CD8-positive, alpha-beta memory T cell (primary cell): ENCODE measurements at regions not wholly inside any gene's neighbourhood (a gene's known extent, or its start where the extent isn't known, plus 50 kb on each side); places are given as distances from the start of the nearest gene placed in this dataset.

Source experiments
- CTCF ChIA-PET: fragments of 350-600 bp; sonication (Branson Sonifier 250); formaldehyde crosslinking; loops from one replicate; lab custom pipeline; 2021; ENCODE audit warnings: antibody characterized with exemption; lab: Charles Lee
- POLR2A ChIA-PET: fragments of 350-600 bp; sonication (Branson Sonifier 250); formaldehyde crosslinking; loops from one replicate; lab custom pipeline; 2021; ENCODE audit warnings: antibody characterized with exemption; lab: Charles Lee
- DNase-seq, 5 donors: peaks; one replicate each; pipeline versions ENCODE4 v3.0.0 to v3.0.0-alpha.2; 2020 to 2022; ENCODE audit warnings: mixed read lengths in 1 of 5
- H3K27ac ChIP-seq: one replicate; pipeline ENCODE4 v1.7.0; 2013; ENCODE audit warnings: low read depth, mild to moderate bottlenecking, low read length, moderate library complexity
- H3K27me3 ChIP-seq: 2 replicates; pipeline ENCODE4 v1.7.0; 2013; ENCODE audit warnings: low read length, mild to moderate bottlenecking; ENCODE audit not compliant: insufficient read depth, poor library complexity, severe bottlenecking
- H3K36me3 ChIP-seq: 2 replicates; pipeline ENCODE4 v1.7.0; 2013; ENCODE audit warnings: mild to moderate bottlenecking, low read length, moderate library complexity; ENCODE audit not compliant: insufficient read depth
- H3K4me1 ChIP-seq: 2 replicates; pipeline ENCODE4 v1.7.0; 2013; ENCODE audit warnings: mild to moderate bottlenecking, low read length, moderate library complexity; ENCODE audit not compliant: insufficient read depth
- H3K4me3 ChIP-seq: 2 replicates; pipeline ENCODE4 v1.7.0; 2013; ENCODE audit warnings: mild to moderate bottlenecking, low read length
- H3K9me3 ChIP-seq: 2 replicates; pipeline ENCODE4 v1.7.0; 2013; ENCODE audit warnings: mild to moderate bottlenecking, low read length
- H3K27ac Mint-ChIP-seq, 8 donors: one replicate each; pipeline ENCODE4 v1.8.0; 2020 to 2021; ENCODE audit warnings: mixed read lengths in 8 of 8, mild to moderate bottlenecking in 6 of 8, inconsistent platforms in 3 of 8, moderate library complexity in 3 of 8
- H3K27me3 Mint-ChIP-seq, 2 donors: one replicate each; pipeline ENCODE4 v1.8.0; 2020 to 2021; ENCODE audit warnings: mixed read lengths in 2 of 2, mild to moderate bottlenecking in 1 of 2, moderate library complexity in 1 of 2
- H3K36me3 Mint-ChIP-seq, 3 donors: one replicate each; pipeline ENCODE4 v1.8.0; 2020 to 2021; ENCODE audit warnings: mixed read lengths in 3 of 3, inconsistent platforms in 1 of 3, mild to moderate bottlenecking in 1 of 3
- H3K4me1 Mint-ChIP-seq, 3 donors: one replicate each; pipeline ENCODE4 v1.8.0; 2020 to 2021; ENCODE audit warnings: mixed read lengths in 3 of 3, inconsistent platforms in 1 of 3, mild to moderate bottlenecking in 1 of 3
- H3K4me3 Mint-ChIP-seq, 7 donors: one replicate each; pipeline ENCODE4 v1.8.0; 2020 to 2021; ENCODE audit warnings: mixed read lengths in 7 of 7, mild to moderate bottlenecking in 6 of 7, moderate library complexity in 4 of 7, inconsistent platforms in 2 of 7
- H3K9me3 Mint-ChIP-seq, 5 donors: one replicate each; pipeline ENCODE4 v1.8.0; 2020 to 2022; ENCODE audit warnings: mixed read lengths in 5 of 5, mild to moderate bottlenecking in 3 of 5, moderate library complexity in 2 of 5, inconsistent platforms in 1 of 5

GRCh38 chr10:47207894-47208469 lies 92.0 kb upstream of the GDF10 start:
- Mint-ChIP-seq H3K27me3 (no peaks in the 10 kb centered on the region), H3K4me3 (peak overlapping the region; percentile 60 to 84 (median 74)), H3K9me3 (peaks cover 0 to 7% (median 0%) of the 10 kb centered on the region in 5 donors), H3K27ac (peak overlapping the region; percentile 64 to 95 (median 88)), H3K36me3 (peaks cover 0 to 4% (median 4%) of the 10 kb centered on the region in 3 donors), H3K4me1 (peaks cover 46 to 61% (median 53%) of the 10 kb centered on the region in 3 donors)
- POLR2A ChIA-PET = interaction anchor here (1.5 kb wide), 1 partner anchor 53 kb away, joined by 4 read pairs; no protein-coding TSS in a partner anchor
- CTCF ChIA-PET = interaction anchor here (1.0 to 1.5 kb wide), 3 partner anchors 44 to 160 kb away, joined by 3 to 5 read pairs (median 3); no protein-coding TSS in a partner anchor
- Histone ChIP-seq H3K27ac (peak overlapping the region; percentile 6), H3K9me3 (no peaks in the 10 kb centered on the region), H3K4me1 (peaks cover 49% of the 10 kb centered on the region), H3K27me3 (no peaks in the 10 kb centered on the region), H3K4me3 (peak overlapping the region; percentile 47), H3K36me3 (no peaks in the 10 kb centered on the region)
- DNase-seq = no peak

- H3K9me3 Mint-ChIP-seq = peaks cover 0 to 7% (median 0%) of the 10 kb centered on the region in 5 donors
- peaks cover 0 to 4% (median 4%) of the 10 kb centered on the region in 3 donors for H3K36me3 Mint-ChIP-seq
- H3K9me3 ChIP-seq = no peaks in the 10 kb centered on the region
- H3K27me3 Mint-ChIP-seq = no peaks in the 10 kb centered on the region
- peaks cover 54% of the 10 kb centered on the region for H3K4me1 ChIP-seq
- no peak overlapping the region for H3K27ac ChIP-seq
- H3K4me3 ChIP-seq = no peak overlapping the region
- ChIA-PET POLR2A (no interaction called here), CTCF (no interaction called here)
- no peak for DNase-seq
- H3K27ac Mint-ChIP-seq = peak overlapping the region in 4 of 8 donors; percentile 28 to 76 (median 54)
- H3K4me3 Mint-ChIP-seq = peak overlapping the region in 1 of 7 donors; percentile 1
- H3K4me1 Mint-ChIP-seq = peaks cover 46 to 69% (median 53%) of the 10 kb centered on the region in 3 donors
- H3K27me3 ChIP-seq = no peaks in the 10 kb centered on the region
- no peaks in the 10 kb centered on the region for H3K36me3 ChIP-seq
Measured at GRCh38 chr10:47209466-47209865, 90.5 kb upstream of the GDF10 start.

- Histone ChIP-seq H3K4me3 (no peak overlapping the region), H3K36me3 (no peaks in the 10 kb centered on the region), H3K4me1 (peaks cover 16% of the 10 kb centered on the region), H3K27me3 (no peaks in the 10 kb centered on the region), H3K27ac (no peak overlapping the region), H3K9me3 (no peaks in the 10 kb centered on the region)
- POLR2A ChIA-PET = no interaction called here
- peaks cover 0 to 6% (median 6%) of the 10 kb centered on the region in 3 donors for H3K36me3 Mint-ChIP-seq
- peaks cover 0 to 11% (median 0%) of the 10 kb centered on the region in 5 donors for H3K9me3 Mint-ChIP-seq
- H3K27ac Mint-ChIP-seq = no peak overlapping the region
- DNase-seq = no peak
- H3K4me3 Mint-ChIP-seq = no peak overlapping the region
- H3K27me3 Mint-ChIP-seq = no peaks in the 10 kb centered on the region
- peaks cover 15 to 35% (median 26%) of the 10 kb centered on the region in 3 donors for H3K4me1 Mint-ChIP-seq
- CTCF ChIA-PET = interaction anchor here (1.5 kb wide), 1 partner anchor 97 kb away, joined by 3 read pairs; no protein-coding TSS in a partner anchor
Measured at GRCh38 chr10:47214520-47214919, 85.5 kb upstream of the GDF10 start.

GRCh38 chr10:47217113-47217512 lies 82.9 kb upstream of the GDF10 start:
- CTCF ChIA-PET = no interaction called here

GRCh38 chr10:47218803-47219202 lies 81.2 kb upstream of the GDF10 start:
- no peak overlapping the region for H3K27ac Mint-ChIP-seq
- H3K4me1 Mint-ChIP-seq = peaks cover 10 to 20% (median 18%) of the 10 kb centered on the region in 3 donors
- no peak overlapping the region for H3K27ac ChIP-seq
- H3K27me3 Mint-ChIP-seq = no peaks in the 10 kb centered on the region
- H3K27me3 ChIP-seq = no peaks in the 10 kb centered on the region
- ChIA-PET CTCF (interaction anchor here (1.3 kb wide), 1 partner anchor 171 kb away, joined by 3 read pairs; no protein-coding TSS in a partner anchor), POLR2A (no interaction called here)
- H3K4me3 Mint-ChIP-seq = peak overlapping the region in 1 of 7 donors; percentile 59
- H3K36me3 ChIP-seq = no peaks in the 10 kb centered on the region
- H3K4me3 ChIP-seq = no peak overlapping the region
- peaks cover 0 to 4% (median 0%) of the 10 kb centered on the region in 5 donors for H3K9me3 Mint-ChIP-seq
- no peaks in the 10 kb centered on the region for H3K9me3 ChIP-seq
- H3K36me3 Mint-ChIP-seq = peaks cover 0 to 2% (median 1%) of the 10 kb centered on the region in 3 donors
- no peak for DNase-seq
- H3K4me1 ChIP-seq = peaks cover 15% of the 10 kb centered on the region

More at GRCh38 chr10:47217113-47217512, 82.9 kb upstream of the GDF10 start:
- Histone ChIP-seq H3K36me3 (no peaks in the 10 kb centered on the region), H3K27me3 (no peaks in the 10 kb centered on the region), H3K9me3 (no peaks in the 10 kb centered on the region), H3K4me3 (no peak overlapping the region), H3K4me1 (peaks cover 16% of the 10 kb centered on the region), H3K27ac (no peak overlapping the region)
- Mint-ChIP-seq H3K27ac (peak overlapping the region in 1 of 8 donors; percentile 15), H3K4me1 (peaks cover 10 to 26% (median 18%) of the 10 kb centered on the region in 3 donors), H3K36me3 (peaks cover 0 to 6% (median 6%) of the 10 kb centered on the region in 3 donors), H3K4me3 (peak overlapping the region in 3 of 7 donors; percentile 1 to 12 (median 8)), H3K27me3 (no peaks in the 10 kb centered on the region), H3K9me3 (peaks cover 0 to 7% (median 0%) of the 10 kb centered on the region in 5 donors)
- POLR2A ChIA-PET = no interaction called here
- no peak for DNase-seq

- DNase-seq = no peak
- no peak overlapping the region for H3K27ac ChIP-seq
- no peaks in the 10 kb centered on the region for H3K27me3 Mint-ChIP-seq
Measured at GRCh38 chr10:47222461-47222860, 77.5 kb upstream of the GDF10 start.

GRCh38 chr10:47223236-47223635 lies 76.8 kb upstream of the GDF10 start:
- Histone ChIP-seq H3K4me3 (no peak overlapping the region), H3K36me3 (no peaks in the 10 kb centered on the region), H3K4me1 (no peaks in the 10 kb centered on the region), H3K27ac (no peak overlapping the region), H3K27me3 (no peaks in the 10 kb centered on the region), H3K9me3 (no peaks in the 10 kb centered on the region)
- Mint-ChIP-seq H3K27me3 (no peaks in the 10 kb centered on the region), H3K36me3 (peaks cover 0 to 1% (median 0%) of the 10 kb centered on the region in 3 donors), H3K4me3 (no peak overlapping the region), H3K27ac (no peak overlapping the region), H3K9me3 (peaks cover 0 to 4% (median 0%) of the 10 kb centered on the region in 5 donors), H3K4me1 (peaks cover 0 to 5% (median 0%) of the 10 kb centered on the region in 3 donors)
- DNase-seq = no peak
- ChIA-PET POLR2A (no interaction called here), CTCF (interaction anchor here (0.8 to 1.4 kb wide), 3 partner anchors 12 to 88 kb away, joined by 3 to 4 read pairs (median 3); no protein-coding TSS in a partner anchor)

More at GRCh38 chr10:47222461-47222860, 77.5 kb upstream of the GDF10 start:
- Mint-ChIP-seq H3K4me1 (peaks cover 2 to 11% (median 5%) of the 10 kb centered on the region in 3 donors), H3K36me3 (peaks cover 0 to 1% (median 0%) of the 10 kb centered on the region in 3 donors), H3K4me3 (no peak overlapping the region), H3K9me3 (peaks cover 0 to 4% (median 0%) of the 10 kb centered on the region in 5 donors), H3K27ac (no peak overlapping the region)
- H3K36me3 ChIP-seq = no peaks in the 10 kb centered on the region
- no peak overlapping the region for H3K4me3 ChIP-seq
- POLR2A ChIA-PET = no interaction called here
- H3K27me3 ChIP-seq = no peaks in the 10 kb centered on the region
- H3K4me1 ChIP-seq = no peaks in the 10 kb centered on the region
- CTCF ChIA-PET = interaction anchor here (1.2 to 1.6 kb wide), 4 partner anchors 11 to 175 kb away, joined by 3 to 4 read pairs (median 4); no protein-coding TSS in a partner anchor
- no peaks in the 10 kb centered on the region for H3K9me3 ChIP-seq
